ENCODE measurements at regions not wholly inside any gene's neighbourhood (a gene's known extent, or its start where the extent isn't known, plus 50 kb on each side); places are given as distances from the start of the nearest gene placed in this dataset.

- no peak for DNase-seq (ENCODE audit: low read depth in 3 of 3, low spot score in 1 of 3)
These were observed 200.6 kb upstream of the SFRP2 start for GRCh38 chr4:153989505-153989904.

GRCh38 chr4:153988492-153989363, 199.8 kb upstream of the SFRP2 start:
- DNase-seq (ENCODE audit: low read depth in 3 of 3, low spot score in 1 of 3), result no peak

GRCh38 chr4:153987291-153987690, 198.4 kb upstream of the SFRP2 start:
- DNase-seq (ENCODE audit: low read depth in 3 of 3, low spot score in 1 of 3), result no peak

DNA sequence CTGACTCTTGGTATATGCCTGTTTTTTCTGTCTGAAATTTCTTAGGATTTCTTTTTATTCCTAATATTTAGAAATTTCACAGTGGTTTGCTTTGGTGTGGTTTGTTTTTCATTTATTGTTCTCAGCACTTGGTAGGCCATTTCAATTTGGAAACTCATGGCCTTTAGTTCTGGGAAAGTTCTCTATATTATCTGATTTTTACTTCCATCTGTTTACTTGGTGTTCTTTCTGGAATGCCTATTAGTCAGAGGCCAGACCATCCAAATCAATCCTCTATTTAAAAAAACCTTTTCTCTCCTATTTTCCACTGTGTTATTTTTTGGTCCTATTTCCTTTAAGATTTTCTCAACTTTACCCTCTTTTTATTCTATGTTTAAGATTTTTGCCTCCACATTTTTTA, 188.1 kb upstream of the SFRP2 start:
- no peak for DNase-seq (ENCODE audit: low read depth in 3 of 3, low spot score in 1 of 3)

- no peak for DNase-seq (ENCODE audit: low read depth in 3 of 3, low spot score in 1 of 3)
These were observed 185.6 kb upstream of the SFRP2 start for GRCh38 chr4:153974452-153974851.

DNA sequence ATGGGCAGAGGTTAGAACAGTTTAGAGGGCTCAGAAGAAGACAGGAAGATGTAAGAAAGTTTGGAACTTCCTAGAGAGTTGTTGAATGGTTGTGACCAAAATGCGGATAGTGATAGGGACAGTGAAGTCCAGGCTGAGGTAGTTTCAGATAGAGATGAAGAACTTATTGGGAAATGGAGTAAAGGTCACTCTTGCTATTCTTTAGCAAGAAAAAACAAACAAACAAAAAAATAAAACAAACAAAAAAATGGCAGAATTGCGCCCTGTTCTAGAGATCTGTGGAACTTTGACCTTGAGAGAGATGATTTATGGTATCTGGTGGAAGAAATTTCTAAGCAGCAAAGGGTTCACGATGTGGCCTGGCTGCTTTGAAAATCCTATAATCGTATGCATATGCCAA, 185.1 kb upstream of the SFRP2 start:
- no peak for DNase-seq (ENCODE audit: low read depth in 3 of 3, low spot score in 1 of 3)

DNA sequence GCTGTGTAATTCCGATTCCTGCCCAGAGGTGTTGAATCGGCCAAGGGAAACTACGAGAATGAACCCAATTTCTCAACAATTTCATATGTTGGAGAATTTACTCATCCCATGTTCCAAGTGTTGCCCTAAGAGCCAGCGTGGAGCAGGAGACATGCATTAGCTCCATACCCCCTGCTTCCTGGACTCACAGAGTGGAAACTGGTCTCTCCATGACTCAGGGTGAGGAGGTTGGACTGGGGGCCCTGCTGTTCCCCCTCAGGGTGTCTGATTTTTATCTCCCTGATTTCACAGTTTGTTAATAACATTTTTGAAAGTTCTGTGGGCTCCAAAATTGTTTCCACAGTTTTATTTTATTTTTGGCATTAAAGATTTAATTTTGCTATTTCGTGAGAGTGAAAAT, 183.0 kb upstream of the SFRP2 start:
- DNase-seq (ENCODE audit: low read depth in 3 of 3, low spot score in 1 of 3), result no peak

- no peak for DNase-seq (ENCODE audit: low read depth in 3 of 3, low spot score in 1 of 3)
These were observed 181.3 kb upstream of the SFRP2 start for GRCh38 chr4:153970169-153970568.

GRCh38 chr4:153969542-153969941, 180.7 kb upstream of the SFRP2 start:
- no peak for DNase-seq (ENCODE audit: low read depth in 3 of 3, low spot score in 1 of 3)

- DNase-seq (ENCODE audit: low read depth in 3 of 3, low spot score in 1 of 3), result no peak
These were observed 177.8 kb upstream of the SFRP2 start for GRCh38 chr4:153966641-153967040.

DNA sequence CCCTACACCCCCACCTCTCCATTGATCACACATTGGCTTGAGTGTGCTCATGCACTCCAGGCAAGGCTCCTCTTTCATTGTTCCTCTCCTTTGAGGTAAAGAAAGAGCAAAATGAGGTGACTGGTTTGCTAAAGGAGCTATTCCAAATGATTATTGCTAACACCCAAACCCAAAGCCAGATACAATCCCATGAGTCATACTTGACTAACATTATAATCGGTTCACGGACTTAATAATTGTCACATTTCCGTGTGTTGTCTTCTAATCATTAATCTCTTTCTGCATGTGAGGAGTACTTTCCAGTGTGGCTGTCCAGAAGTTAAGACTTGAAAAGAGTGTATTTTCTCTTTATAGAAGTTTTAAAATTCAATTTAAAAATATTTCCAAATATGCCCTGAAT, 174.3 kb upstream of the SFRP2 start:
- DNase-seq (ENCODE audit: low read depth in 3 of 3, low spot score in 1 of 3), result no peak

DNA sequence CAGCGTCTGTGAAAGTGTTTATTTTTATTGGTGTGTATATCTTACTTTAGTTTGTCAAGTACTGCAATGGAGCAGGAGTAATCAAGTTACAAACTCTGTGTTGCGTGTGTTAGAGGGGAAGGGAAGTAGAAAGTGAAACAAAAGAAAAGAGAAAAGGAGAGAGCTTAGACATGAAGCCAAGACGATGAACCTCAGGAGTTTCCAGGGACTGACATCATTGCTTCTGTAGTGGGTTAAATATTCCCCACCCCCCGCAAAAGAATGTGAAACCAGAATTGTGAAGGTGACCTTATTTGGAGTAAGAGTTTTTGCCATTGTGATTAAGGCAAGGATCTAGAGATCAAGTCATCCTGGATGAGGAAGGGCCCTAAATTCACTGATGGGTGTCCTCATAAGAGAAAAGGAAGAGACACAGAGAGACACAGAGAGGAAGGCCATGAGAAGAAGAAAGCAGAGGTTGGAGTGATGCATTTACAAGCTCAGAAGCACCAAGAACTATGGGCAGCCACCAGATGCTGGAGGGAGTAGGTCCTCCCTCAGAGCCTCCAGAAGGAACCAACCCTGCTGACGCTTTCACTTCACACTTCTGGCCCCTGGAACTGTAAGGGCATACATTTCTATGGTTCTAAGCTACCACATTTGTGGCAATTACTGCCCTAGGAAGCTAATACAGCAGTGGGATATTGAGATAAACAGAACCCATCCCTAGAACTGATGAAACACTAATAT, 173.6 kb upstream of the SFRP2 start:
- no peak for DNase-seq (ENCODE audit: low read depth in 3 of 3, low spot score in 1 of 3)

DNA sequence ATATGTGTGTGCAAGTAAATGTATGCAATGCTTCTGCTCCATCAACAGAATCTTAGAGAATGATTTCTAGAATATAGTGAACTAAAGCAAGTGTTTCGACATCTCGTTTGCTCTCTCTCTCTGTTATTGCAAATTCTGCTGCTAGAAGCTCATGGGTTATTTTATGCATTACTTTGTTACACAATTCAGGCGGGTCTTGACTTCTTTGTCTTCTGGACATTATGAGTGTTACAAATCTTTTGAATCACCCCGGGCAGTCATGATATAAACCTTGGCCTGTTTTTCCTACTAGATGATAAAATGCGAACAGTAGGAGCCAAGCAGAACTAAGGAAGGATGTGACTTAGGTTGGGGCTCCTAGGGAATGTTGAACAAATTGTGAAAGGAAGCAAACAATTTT, 166.4 kb upstream of the SFRP2 start:
- no peak for DNase-seq (ENCODE audit: low read depth in 3 of 3, low spot score in 1 of 3)

GRCh38 chr4:153954654-153955053, 165.8 kb upstream of the SFRP2 start:
- no peak for DNase-seq (ENCODE audit: low read depth in 3 of 3, low spot score in 1 of 3)

DNA sequence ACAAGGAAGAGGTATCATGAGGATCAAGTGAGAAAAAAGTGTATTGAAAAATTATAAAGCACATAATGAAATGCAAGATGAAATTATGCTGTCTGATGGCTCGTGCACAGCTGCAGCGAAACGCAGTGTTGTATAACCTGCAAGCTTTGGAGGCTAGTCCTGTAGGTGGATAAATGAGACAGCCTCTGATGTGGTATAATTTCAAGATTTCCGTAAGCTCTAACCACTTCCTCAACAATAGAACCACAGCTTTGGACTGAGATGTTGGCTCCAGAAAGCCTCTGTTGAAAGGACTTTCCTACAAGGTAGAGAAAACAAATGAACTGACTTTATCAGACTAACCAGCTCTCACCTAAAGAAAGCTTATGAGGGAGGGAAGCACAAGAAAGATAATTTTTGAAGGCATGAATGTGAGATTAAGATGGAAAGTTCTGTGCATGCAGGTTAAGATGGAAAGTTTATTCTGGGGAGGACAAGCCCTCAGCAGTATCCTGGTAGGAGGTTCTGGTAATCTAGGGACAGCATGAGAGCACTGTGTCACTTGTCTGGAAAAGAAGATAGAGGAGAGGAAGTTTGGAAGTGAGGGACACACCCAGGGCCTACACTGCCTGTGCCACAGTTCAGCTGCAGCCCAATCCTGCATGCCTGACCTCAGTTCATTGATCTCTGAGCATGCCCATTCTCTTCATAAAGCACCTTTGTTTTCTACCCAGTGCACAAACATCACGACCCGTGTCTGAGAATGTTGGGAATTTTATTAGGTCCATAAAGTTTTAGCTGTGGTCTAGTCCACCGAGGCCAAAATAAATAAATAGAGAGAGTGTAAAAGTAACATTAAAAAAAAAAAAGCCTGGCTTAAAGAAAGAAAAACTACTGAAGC, 161.5 kb upstream of the SFRP2 start:
- DNase-seq (ENCODE audit: low read depth in 3 of 3, low spot score in 1 of 3), result no peak

GRCh38 chr4:153948041-153948440, 159.2 kb upstream of the SFRP2 start:
- DNase-seq (ENCODE audit: low read depth in 3 of 3, low spot score in 1 of 3), result no peak

GRCh38 chr4:153947124-153947523, 158.2 kb upstream of the SFRP2 start:
- DNase-seq (ENCODE audit: low read depth in 3 of 3, low spot score in 1 of 3), result no peak

DNA sequence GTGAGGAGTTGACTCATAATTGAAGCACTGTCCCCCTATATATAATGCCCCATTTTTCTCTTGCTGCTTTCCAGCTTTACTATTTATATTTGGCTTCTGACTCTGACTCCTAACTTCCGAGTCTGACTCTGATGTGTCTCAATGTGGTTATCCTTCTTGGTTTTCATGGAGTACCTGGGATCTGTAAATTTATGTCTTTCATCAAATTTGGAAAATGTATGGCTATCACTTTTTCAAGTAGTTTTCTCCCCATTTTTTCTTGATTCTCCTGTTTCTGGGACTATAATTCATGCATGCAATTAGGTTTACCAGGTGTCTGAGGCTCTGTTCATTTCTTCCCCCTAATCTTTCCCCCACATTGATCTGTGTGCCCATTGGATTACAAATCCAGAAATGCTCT, 156.8 kb upstream of the SFRP2 start:
- no peak for DNase-seq (ENCODE audit: low read depth in 3 of 3, low spot score in 1 of 3)

GRCh38 chr4:153943738-153944415, 155.0 kb upstream of the SFRP2 start:
- DNase-seq (ENCODE audit: low read depth in 3 of 3, low spot score in 1 of 3), result no peak

DNA sequence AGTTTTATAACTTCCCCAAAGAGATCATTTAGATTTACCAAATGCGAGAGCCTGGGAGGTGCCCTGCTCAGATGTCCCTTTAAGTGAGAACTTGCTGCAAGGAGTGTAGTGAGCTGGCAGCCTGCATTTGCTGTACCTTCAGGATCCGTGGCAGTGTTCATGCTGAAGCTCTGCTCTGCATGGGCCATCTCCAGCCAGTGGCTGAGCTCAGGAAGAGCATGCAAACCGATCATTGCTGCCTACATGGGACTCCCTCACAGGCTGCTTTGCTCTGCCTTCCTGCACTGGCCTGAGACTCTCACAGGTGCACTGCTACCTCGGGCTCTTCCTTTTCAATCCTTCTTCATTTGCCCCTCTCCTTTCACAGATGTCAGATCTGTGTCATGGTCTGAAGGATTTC, 152.0 kb upstream of the SFRP2 start:
- no peak for DNase-seq (ENCODE audit: low read depth in 3 of 3, low spot score in 1 of 3)

- DNase-seq (ENCODE audit: low read depth in 3 of 3, low spot score in 1 of 3), result no peak
These were observed 150.7 kb upstream of the SFRP2 start for GRCh38 chr4:153939570-153939969.
